ENCODE measurements at regions not wholly inside any gene's neighbourhood (a gene's known extent, or its start where the extent isn't known, plus 50 kb on each side); places are given as distances from the start of the nearest gene placed in this dataset.

DNA sequence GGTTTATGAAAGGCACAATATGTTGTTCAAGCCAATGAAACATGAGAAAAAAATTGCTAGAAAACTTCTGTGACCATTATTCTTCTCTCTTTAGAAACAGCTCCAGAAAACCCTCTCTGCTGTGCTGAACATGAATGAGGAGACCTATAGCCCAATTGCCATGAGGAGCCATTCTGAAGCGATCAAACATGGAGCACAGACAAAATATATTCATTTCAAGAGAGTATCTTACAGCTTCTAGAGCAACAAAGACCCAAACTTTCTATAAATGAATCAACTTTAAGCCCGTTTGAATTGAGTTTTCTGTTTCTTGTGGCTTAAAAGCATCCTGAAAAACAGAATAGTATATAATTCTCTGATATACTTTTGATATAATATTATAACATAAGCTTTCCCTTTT is 83.4 kb upstream of the UCN3 start:
- DNase-seq, result no peak
- Mint-ChIP-seq H3K27ac (no peak overlapping the region), H3K36me3 (ENCODE audit: low read depth) (no peaks in the 10 kb centered on the region)

DNA sequence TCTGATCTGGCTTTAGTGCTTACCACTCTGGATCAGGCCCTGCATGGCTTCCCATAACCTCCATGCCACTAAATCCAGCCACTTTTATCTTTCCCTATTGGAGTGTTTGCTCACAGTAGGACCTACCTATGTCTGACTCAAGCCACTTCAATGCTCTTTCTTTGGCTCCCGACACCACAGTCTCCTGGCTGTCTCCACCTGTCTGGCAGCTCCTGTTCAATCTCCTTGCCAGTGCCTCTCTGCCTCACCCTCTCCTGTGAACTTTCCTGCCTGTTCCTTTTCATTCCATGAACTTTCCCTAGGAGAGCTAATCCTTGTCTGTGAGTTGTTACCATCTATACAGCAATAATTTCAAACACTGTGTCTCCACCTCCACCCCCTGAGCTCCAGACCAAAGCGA is 82.6 kb upstream of the UCN3 start:
- TF ChIP-seq, protein P1, sequence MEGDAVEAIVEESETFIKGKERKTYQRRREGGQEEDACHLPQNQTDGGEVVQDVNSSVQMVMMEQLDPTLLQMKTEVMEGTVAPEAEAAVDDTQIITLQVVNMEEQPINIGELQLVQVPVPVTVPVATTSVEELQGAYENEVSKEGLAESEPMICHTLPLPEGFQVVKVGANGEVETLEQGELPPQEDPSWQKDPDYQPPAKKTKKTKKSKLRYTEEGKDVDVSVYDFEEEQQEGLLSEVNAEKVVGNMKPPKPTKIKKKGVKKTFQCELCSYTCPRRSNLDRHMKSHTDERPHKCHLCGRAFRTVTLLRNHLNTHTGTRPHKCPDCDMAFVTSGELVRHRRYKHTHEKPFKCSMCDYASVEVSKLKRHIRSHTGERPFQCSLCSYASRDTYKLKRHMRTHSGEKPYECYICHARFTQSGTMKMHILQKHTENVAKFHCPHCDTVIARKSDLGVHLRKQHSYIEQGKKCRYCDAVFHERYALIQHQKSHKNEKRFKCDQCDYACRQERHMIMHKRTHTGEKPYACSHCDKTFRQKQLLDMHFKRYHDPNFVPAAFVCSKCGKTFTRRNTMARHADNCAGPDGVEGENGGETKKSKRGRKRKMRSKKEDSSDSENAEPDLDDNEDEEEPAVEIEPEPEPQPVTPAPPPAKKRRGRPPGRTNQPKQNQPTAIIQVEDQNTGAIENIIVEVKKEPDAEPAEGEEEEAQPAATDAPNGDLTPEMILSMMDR (IDR thresholded peaks at IDR 0.05), result no peak
- Mint-ChIP-seq H3K4me3 (no peak overlapping the region), H3K9me3 (no peaks in the 10 kb centered on the region), H3K27ac (no peak overlapping the region), H3K36me3 (ENCODE audit: low read depth) (no peaks in the 10 kb centered on the region), H3K4me1 (ENCODE audit: low read depth) (peaks cover 20% of the 10 kb centered on the region), H3K27me3 (ENCODE audit: insufficient read depth) (no peaks in the 10 kb centered on the region; the same call in 1 of the 2 replicates)
- no peak for DNase-seq

More for the DNA sequence above, 83.4 kb upstream of the UCN3 start:
- H3K4me1 Mint-ChIP-seq (ENCODE audit: low read depth), result peaks cover 20% of the 10 kb centered on the region
- no peak overlapping the region for H3K4me3 Mint-ChIP-seq
- no peaks in the 10 kb centered on the region for H3K9me3 Mint-ChIP-seq
- TF ChIP-seq, protein P1 (IDR thresholded peaks at IDR 0.05), result no peak
- no peaks in the 10 kb centered on the region; the same call in none of the 2 replicates for H3K27me3 Mint-ChIP-seq (ENCODE audit: insufficient read depth)

DNA sequence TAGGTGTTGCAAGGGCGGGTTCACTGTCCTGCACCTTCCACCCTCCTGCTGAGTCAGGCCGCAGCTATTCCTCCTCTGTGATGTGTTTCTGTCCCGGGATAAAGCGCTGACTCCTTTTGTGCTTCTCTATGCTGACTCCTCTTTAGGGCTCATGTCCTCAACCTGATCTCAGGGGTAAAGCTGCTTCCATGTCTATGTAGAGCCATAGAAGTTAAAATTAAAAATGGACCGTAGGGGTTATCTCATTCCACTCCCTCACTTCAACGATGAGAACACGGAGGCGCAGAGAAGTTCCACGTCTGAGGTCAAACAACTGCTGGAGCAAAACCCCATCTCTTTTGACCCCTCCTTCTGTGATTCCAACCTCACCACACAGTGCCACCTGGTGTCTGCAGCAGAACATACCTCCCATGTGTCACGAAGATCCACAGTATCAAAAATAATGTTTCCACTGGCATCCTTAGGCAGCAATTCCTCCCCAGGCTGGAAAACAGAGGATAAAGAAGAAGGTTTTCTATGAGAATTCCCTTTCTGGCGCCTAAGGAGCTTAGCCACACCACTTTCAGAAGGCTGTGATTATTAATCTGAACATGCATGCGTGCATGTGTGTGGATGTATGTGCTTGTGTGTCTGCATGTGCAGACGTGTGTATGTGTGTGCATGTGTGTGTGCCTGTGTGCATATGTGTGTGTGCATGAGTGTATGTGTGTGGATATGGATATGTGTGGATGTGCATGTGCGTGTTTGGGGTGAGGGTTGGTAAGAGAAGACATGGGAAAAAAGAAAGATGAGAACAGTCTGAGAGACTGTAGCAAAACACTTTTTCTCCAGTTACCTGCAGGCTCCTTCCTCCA is 81.2 kb upstream of the UCN3 start:
- H3K4me3 Mint-ChIP-seq, result no peak overlapping the region
- H3K9me3 Mint-ChIP-seq, result no peaks in the 10 kb centered on the region
- no peaks in the 10 kb centered on the region; the same call in none of the 2 replicates for H3K27me3 Mint-ChIP-seq (ENCODE audit: insufficient read depth)
- peak overlapping the region; percentile 87 for H3K27ac Mint-ChIP-seq
- peaks cover 20% of the 10 kb centered on the region for H3K4me1 Mint-ChIP-seq (ENCODE audit: low read depth)
- H3K36me3 Mint-ChIP-seq (ENCODE audit: low read depth), result no peaks in the 10 kb centered on the region
- TF ChIP-seq, protein P1 (IDR thresholded peaks at IDR 0.05), result peak; percentile 80
- DNase-seq, result peak; percentile 28

DNA sequence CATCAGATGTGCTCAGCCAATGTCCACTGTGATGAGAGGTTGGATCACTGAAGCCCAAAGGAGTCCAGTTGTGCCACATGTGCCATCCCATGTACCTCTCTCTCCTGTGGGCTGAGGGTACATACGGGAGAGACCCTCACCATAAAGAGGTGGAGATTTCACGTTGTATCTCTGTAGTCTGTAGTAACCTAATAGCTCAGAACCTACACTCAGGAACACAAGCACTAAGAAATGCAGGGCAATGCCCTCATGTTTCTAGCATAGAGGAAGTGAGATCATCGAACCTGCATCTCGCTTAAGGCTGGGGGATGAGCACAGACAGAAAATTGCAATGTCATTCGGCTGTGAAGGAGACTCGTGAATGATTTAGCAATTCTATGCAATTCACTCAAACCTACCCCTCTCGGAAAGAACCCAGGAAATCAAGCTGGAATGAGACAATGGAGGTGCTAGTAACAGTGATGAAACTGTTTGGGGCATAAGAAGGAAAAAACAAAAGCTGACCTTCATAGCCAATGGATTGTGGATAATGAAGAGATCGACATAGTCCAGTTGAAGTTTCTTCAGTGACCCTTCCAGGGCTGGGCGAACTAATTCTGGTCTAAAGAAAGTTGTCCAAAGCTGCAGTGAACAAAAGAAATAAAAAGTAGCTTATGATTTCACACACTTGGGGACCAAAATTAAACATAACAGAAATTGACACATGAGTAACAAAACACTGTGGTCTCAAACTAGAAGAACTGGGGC is 80.3 kb upstream of the UCN3 start:
- DNase-seq, result peak; percentile 51
- peak overlapping the region; percentile 87 for H3K27ac Mint-ChIP-seq
- TF ChIP-seq, protein P1 (IDR thresholded peaks at IDR 0.05), result no peak
- H3K36me3 Mint-ChIP-seq (ENCODE audit: low read depth), result no peaks in the 10 kb centered on the region
- peak overlapping the region; percentile 14 for H3K4me3 Mint-ChIP-seq
- H3K9me3 Mint-ChIP-seq, result no peaks in the 10 kb centered on the region
- H3K27me3 Mint-ChIP-seq (ENCODE audit: insufficient read depth), result no peaks in the 10 kb centered on the region; the same call in none of the 2 replicates
- peaks cover 20% of the 10 kb centered on the region for H3K4me1 Mint-ChIP-seq (ENCODE audit: low read depth)

DNA sequence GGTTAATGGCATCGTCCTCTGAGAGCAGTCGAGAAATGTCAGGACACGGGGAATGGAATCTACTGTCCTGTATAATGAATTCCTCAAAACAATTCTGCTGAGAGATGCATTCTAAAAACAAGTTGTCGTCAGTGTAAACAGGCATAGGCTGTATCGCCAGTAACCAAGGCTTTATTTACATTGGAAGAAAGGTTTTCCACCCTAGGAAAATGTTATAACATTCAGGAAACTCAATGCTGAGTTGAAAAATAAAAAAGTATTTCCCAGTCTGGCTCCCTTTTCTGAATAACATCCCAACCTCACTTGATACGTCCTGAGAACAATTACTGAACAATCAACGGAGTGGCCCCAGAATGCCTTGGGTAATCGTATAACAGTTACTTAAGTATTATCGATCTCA is 79.6 kb upstream of the UCN3 start:
- H3K36me3 Mint-ChIP-seq (ENCODE audit: low read depth), result no peaks in the 10 kb centered on the region
- no peak for DNase-seq
- TF ChIP-seq, protein P1 (IDR thresholded peaks at IDR 0.05), result no peak
- H3K4me1 Mint-ChIP-seq (ENCODE audit: low read depth), result peaks cover 20% of the 10 kb centered on the region
- H3K4me3 Mint-ChIP-seq, result no peak overlapping the region
- no peaks in the 10 kb centered on the region; the same call in none of the 2 replicates for H3K27me3 Mint-ChIP-seq (ENCODE audit: insufficient read depth)
- no peaks in the 10 kb centered on the region for H3K9me3 Mint-ChIP-seq
- H3K27ac Mint-ChIP-seq, result peak overlapping the region; percentile 87
